Liver (tissue), 8 donors: ENCODE measurements at regions not wholly inside any gene's neighbourhood (a gene's known extent, or its start where the extent isn't known, plus 50 kb on each side); places are given as distances from the start of the nearest gene placed in this dataset.

Experiments
- DNase-seq: peaks from one replicate; pipeline ENCODE4 v3.0.0-alpha.2; 2017; ENCODE audit warnings: low spot score
- H3K27ac ChIP-seq, 2 donors: one replicate each; pipeline ENCODE4 v1.7.0; 2013; ENCODE audit warnings: inconsistent platforms in 2 of 2, low read length in 2 of 2, control low read depth in 1 of 2, low read depth in 1 of 2, mild to moderate bottlenecking in 1 of 2
- H3K27me3 ChIP-seq, 4 donors: one replicate each; pipeline versions ENCODE4 v1.6.1 to v1.7.0; 2013; ENCODE audit warnings: low read length in 3 of 4, inconsistent platforms in 1 of 4, mild to moderate bottlenecking in 1 of 4, moderate library complexity in 1 of 4; ENCODE audit not compliant: control insufficient read depth in 4 of 4, insufficient read depth in 4 of 4
- H3K36me3 ChIP-seq, 4 donors: one replicate each; pipeline versions ENCODE4 v1.6.1 to v1.7.0; 2013; ENCODE audit warnings: low read length in 3 of 4, mild to moderate bottlenecking in 3 of 4, low read depth in 1 of 4, moderate library complexity in 1 of 4; ENCODE audit not compliant: control insufficient read depth in 4 of 4, insufficient read depth in 3 of 4
- H3K4me1 ChIP-seq, 4 donors: one replicate each; pipeline versions ENCODE4 v1.6.1 to v1.7.0; 2013; ENCODE audit warnings: low read length in 3 of 4, mild to moderate bottlenecking in 3 of 4, moderate library complexity in 1 of 4; ENCODE audit not compliant: control insufficient read depth in 4 of 4, insufficient read depth in 4 of 4
- H3K4me3 ChIP-seq, 3 donors: one replicate each; pipeline versions ENCODE4 v1.6.1 to v1.7.0; 2013; ENCODE audit warnings: low read length in 3 of 3, control low read depth in 1 of 3, low read depth in 1 of 3, mild to moderate bottlenecking in 1 of 3
- H3K9ac ChIP-seq, 2 donors: one replicate each; pipeline ENCODE4 v1.7.0; 2013; ENCODE audit warnings: low read length in 2 of 2, mild to moderate bottlenecking in 2 of 2, moderate library complexity in 2 of 2, control low read depth in 1 of 2, low read depth in 1 of 2
- H3K9me3 ChIP-seq, 4 donors: one replicate each; pipeline versions ENCODE4 v1.6.1 to v1.7.0; 2013; ENCODE audit warnings: low read length in 3 of 4; ENCODE audit not compliant: control insufficient read depth in 4 of 4
- ATF3 ChIP-seq: IDR thresholded peaks from 2 replicates; pipeline ENCODE4 v1.6.1; 2016; ENCODE audit warnings: antibody characterized with exemption
- EGR1 ChIP-seq, 2 donors: IDR thresholded peaks; 2 replicates each; pipeline ENCODE4 v1.6.1; 2016 to 2018; ENCODE audit warnings: antibody characterized with exemption in 2 of 2, low read depth in 2 of 2
- FOXA1 ChIP-seq: IDR thresholded peaks from 2 replicates; pipeline ENCODE4 v1.6.1; 2016; ENCODE audit warnings: antibody characterized with exemption
- FOXA2 ChIP-seq: IDR thresholded peaks from 2 replicates; pipeline ENCODE4 v1.6.1; 2016; ENCODE audit warnings: antibody characterized with exemption
- GABPA ChIP-seq, 2 donors: IDR thresholded peaks in 1 of 2; conservative IDR thresholded peaks in 1 of 2; 2 replicates each; pipeline ENCODE4 v1.6.1; 2016; ENCODE audit warnings: antibody characterized with exemption in 2 of 2, mild to moderate bottlenecking in 1 of 2, moderate library complexity in 1 of 2
- HNF4A ChIP-seq, 2 donors: conservative IDR thresholded peaks; 2 replicates each; pipeline ENCODE4 v1.6.1; 2016; ENCODE audit warnings: antibody characterized with exemption in 2 of 2, mild to moderate bottlenecking in 2 of 2
- HNF4G ChIP-seq: IDR thresholded peaks from 2 replicates; pipeline ENCODE4 v1.6.1; 2016; ENCODE audit warnings: antibody characterized with exemption
- JUND ChIP-seq, 2 donors: IDR thresholded peaks; 2 replicates each; pipeline ENCODE4 v1.6.1; 2016; ENCODE audit warnings: antibody characterized with exemption in 2 of 2
- RAD21 ChIP-seq, 2 donors: IDR thresholded peaks; 2 replicates each; pipeline ENCODE4 v1.6.1; 2016; ENCODE audit warnings: antibody characterized with exemption in 2 of 2, mild to moderate bottlenecking in 2 of 2
- REST ChIP-seq: IDR thresholded peaks from 2 replicates; pipeline ENCODE4 v1.6.1; 2016; ENCODE audit warnings: antibody characterized with exemption, mild to moderate bottlenecking
- RXRA ChIP-seq, 2 donors: IDR thresholded peaks; 2 replicates each; pipeline ENCODE4 v1.6.1; 2017 to 2018; ENCODE audit warnings: antibody characterized with exemption in 2 of 2, mild to moderate bottlenecking in 1 of 2
- SP1 ChIP-seq: IDR thresholded peaks from 2 replicates; pipeline ENCODE4 v1.6.1; 2018; ENCODE audit warnings: antibody characterized with exemption, mild to moderate bottlenecking
- TAF1 ChIP-seq: conservative IDR thresholded peaks from 2 replicates; pipeline ENCODE4 v1.6.1; 2016; ENCODE audit warnings: antibody characterized with exemption, mild to moderate bottlenecking
- YY1 ChIP-seq: IDR thresholded peaks from 2 replicates; pipeline ENCODE4 v1.6.1; 2016; ENCODE audit warnings: antibody characterized with exemption, mild to moderate bottlenecking
- ZBTB33 ChIP-seq: IDR thresholded peaks from 2 replicates; pipeline ENCODE4 v1.6.1; 2016; ENCODE audit warnings: antibody characterized with exemption
- WGBS: extraction: QIAGEN DNeasy Blood & Tissue Kit; methylation state at CpG from one replicate; pipeline ENCODE4 v1.1.7; 2013; 5-methylcytosine and 5-hydroxymethylcytosine counted together
- TF ChIP-seq, protein P1 (sequence below): fragments of 150-350 bp; IDR thresholded peaks from 2 replicates; pipeline ENCODE4 v1.5.1; 2017; ENCODE audit warnings: improper control_type of control experiment, low read depth, low read length; ENCODE audit not compliant: missing input control
- TF ChIP-seq, protein P2 (sequence below): IDR thresholded peaks from 2 replicates; pipeline ENCODE4 v1.6.1; 2016; ENCODE audit warnings: antibody characterized with exemption
- donor health status: healthy.
- donor health status: healthy.
- donor health status: healthy.
- donor health status: healthy.
- donor health status: healthy.

GRCh38 chr20:58113716-58114115 lies 114.7 kb downstream of the ANKRD60 start:
- DNase-seq: peak; percentile 13
- no peak overlapping the region for H3K27ac ChIP-seq
- peaks cover 0 to 6% (median 2%) of the 10 kb centered on the region in 4 donors for H3K27me3 ChIP-seq
- H3K4me1 ChIP-seq: no peaks in the 10 kb centered on the region
- H3K36me3 ChIP-seq: no peaks in the 10 kb centered on the region
- peaks cover 0 to 5% (median under 1%) of the 10 kb centered on the region in 4 donors for H3K9me3 ChIP-seq
- no peak overlapping the region for H3K9ac ChIP-seq
- no peak for TF ChIP-seq FOXA1
- TF ChIP-seq FOXA2: no peak
- TF ChIP-seq, protein P1, sequence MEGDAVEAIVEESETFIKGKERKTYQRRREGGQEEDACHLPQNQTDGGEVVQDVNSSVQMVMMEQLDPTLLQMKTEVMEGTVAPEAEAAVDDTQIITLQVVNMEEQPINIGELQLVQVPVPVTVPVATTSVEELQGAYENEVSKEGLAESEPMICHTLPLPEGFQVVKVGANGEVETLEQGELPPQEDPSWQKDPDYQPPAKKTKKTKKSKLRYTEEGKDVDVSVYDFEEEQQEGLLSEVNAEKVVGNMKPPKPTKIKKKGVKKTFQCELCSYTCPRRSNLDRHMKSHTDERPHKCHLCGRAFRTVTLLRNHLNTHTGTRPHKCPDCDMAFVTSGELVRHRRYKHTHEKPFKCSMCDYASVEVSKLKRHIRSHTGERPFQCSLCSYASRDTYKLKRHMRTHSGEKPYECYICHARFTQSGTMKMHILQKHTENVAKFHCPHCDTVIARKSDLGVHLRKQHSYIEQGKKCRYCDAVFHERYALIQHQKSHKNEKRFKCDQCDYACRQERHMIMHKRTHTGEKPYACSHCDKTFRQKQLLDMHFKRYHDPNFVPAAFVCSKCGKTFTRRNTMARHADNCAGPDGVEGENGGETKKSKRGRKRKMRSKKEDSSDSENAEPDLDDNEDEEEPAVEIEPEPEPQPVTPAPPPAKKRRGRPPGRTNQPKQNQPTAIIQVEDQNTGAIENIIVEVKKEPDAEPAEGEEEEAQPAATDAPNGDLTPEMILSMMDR: no peak
- no peak for TF ChIP-seq RAD21 (IDR thresholded peaks at IDR 0.05)
- TF ChIP-seq EGR1 (IDR thresholded peaks at IDR 0.05; ENCODE audit: low read depth in 2 of 2): no peak
- TF ChIP-seq GABPA (IDR thresholded peaks at IDR 0.05 in 1 of 2, conservative IDR thresholded peaks at IDR 0.05 in 1 of 2): no peak
- no peak for TF ChIP-seq TAF1
- no peak for TF ChIP-seq ATF3
- TF ChIP-seq HNF4G: no peak
- TF ChIP-seq SP1: no peak
- no peak for TF ChIP-seq RXRA (IDR thresholded peaks at IDR 0.05)
- TF ChIP-seq HNF4A (conservative IDR thresholded peaks at IDR 0.05): no peak
- no peak for TF ChIP-seq ZBTB33
- TF ChIP-seq REST: no peak
- 74% methylated on average over 10 of the region's 10 CpGs for WGBS
- no peak overlapping the region for H3K4me3 ChIP-seq

DNA sequence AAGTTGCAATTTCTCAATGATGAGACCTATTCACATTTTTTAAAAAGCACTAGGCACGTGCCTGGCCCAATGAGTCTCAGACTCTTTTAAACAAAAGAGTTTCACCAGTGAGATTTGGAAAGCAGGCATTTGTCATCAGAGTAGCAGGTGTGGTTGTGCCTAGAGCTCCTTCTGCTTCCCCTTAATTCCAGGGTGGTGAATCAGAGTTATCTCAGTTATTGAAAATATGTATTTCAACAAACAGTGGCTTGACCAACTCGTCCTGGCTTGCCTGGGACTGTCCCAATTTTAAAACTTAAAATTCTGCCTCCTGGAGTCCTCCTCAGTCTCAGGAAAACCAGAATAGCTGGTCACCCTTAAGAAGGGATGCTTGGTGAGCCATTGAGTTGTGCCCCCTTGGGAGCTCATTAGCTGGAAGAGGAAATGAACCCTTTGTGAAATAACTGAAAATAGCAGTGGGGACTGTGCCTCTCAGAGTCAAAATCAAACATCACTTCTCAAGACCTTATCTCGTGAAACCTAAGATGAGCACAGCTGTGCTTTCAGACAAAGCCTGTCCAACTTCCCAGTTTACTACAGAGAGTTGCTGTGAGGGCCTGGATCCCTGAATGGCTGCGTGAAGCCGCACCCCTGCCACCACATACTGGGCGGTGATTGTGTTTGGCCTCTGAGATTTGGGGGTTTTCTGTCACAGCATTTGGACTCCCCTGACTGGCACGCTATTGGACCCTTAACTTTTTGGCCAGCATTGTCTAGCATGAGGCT lies 116.3 kb downstream of the ANKRD60 start:
- Histone ChIP-seq H3K36me3 (no peaks in the 10 kb centered on the region), H3K9me3 (peaks cover 0 to 2% (median 0%) of the 10 kb centered on the region in 4 donors), H3K4me1 (no peaks in the 10 kb centered on the region), H3K27me3 (peaks cover 0 to 6% (median 0%) of the 10 kb centered on the region in 4 donors), H3K4me3 (no peak overlapping the region), H3K9ac (no peak overlapping the region), H3K27ac (no peak overlapping the region)
- 73% methylated on average over 7 of the region's 7 CpGs for WGBS
- peak; percentile 20 for DNase-seq
- TF ChIP-seq FOXA2 (no peak), YY1 (no peak), SP1 (no peak), RXRA (IDR thresholded peaks at IDR 0.05) (no peak), JUND (IDR thresholded peaks at IDR 0.05) (no peak), REST (no peak), ATF3 (no peak), ZBTB33 (no peak)
- TF ChIP-seq, protein P2, sequence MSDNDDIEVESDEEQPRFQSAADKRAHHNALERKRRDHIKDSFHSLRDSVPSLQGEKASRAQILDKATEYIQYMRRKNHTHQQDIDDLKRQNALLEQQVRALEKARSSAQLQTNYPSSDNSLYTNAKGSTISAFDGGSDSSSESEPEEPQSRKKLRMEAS: no peak
